Islet precursor cell (in vitro differentiated cells): ENCODE measurements at regions not wholly inside any gene's neighbourhood (a gene's known extent, or its start where the extent isn't known, plus 50 kb on each side); places are given as distances from the start of the nearest gene placed in this dataset.

Experiments
- DNase-seq: peaks from one replicate; pipeline ENCODE4 v3.0.0-alpha.2; 2018

- no peak for DNase-seq
Measured at GRCh38 chr21:16979574-16979973, 533.3 kb upstream of the CXADR start.

GRCh38 chr21:16983420-16983819 lies 529.4 kb upstream of the CXADR start:
- no peak for DNase-seq

GRCh38 chr21:16992448-16992847 lies 520.4 kb upstream of the CXADR start:
- no peak for DNase-seq

- DNase-seq = no peak
Measured at GRCh38 chr21:16993416-16994038, 519.3 kb upstream of the CXADR start.

- DNase-seq = no peak
Measured at GRCh38 chr21:17002594-17003257, 510.1 kb upstream of the CXADR start.

GRCh38 chr21:17003258-17003615 lies 509.6 kb upstream of the CXADR start:
- no peak for DNase-seq

GRCh38 chr21:17003763-17004373 lies 509.0 kb upstream of the CXADR start:
- no peak for DNase-seq

GRCh38 chr21:17032141-17032655 lies 480.6 kb upstream of the CXADR start:
- DNase-seq = no peak

- no peak for DNase-seq
Measured at GRCh38 chr21:17044696-17045095, 468.1 kb upstream of the CXADR start.

- no peak for DNase-seq
Measured at GRCh38 chr21:17045214-17045853, 467.5 kb upstream of the CXADR start.

- no peak for DNase-seq
Measured at GRCh38 chr21:17048974-17049373, 463.9 kb upstream of the CXADR start.

- no peak for DNase-seq
Measured at GRCh38 chr21:17050156-17050555, 462.7 kb upstream of the CXADR start.

GRCh38 chr21:17050646-17051045 lies 462.2 kb upstream of the CXADR start:
- DNase-seq = no peak

GRCh38 chr21:17051054-17051453 lies 461.8 kb upstream of the CXADR start:
- DNase-seq = peak; percentile 93

GRCh38 chr21:17053321-17053720 lies 459.5 kb upstream of the CXADR start:
- no peak for DNase-seq

GRCh38 chr21:17059936-17060335 lies 452.9 kb upstream of the CXADR start:
- no peak for DNase-seq

- DNase-seq = no peak
Measured at GRCh38 chr21:17066006-17066405, 446.8 kb upstream of the CXADR start.

GRCh38 chr21:17071093-17071492 lies 441.8 kb upstream of the CXADR start:
- DNase-seq = no peak

- no peak for DNase-seq
Measured at GRCh38 chr21:17081193-17081592, 431.6 kb upstream of the CXADR start.

- peak; percentile 60 for DNase-seq
Measured at GRCh38 chr21:17082843-17083483, 429.9 kb upstream of the CXADR start.

GRCh38 chr21:17085707-17086106 lies 427.1 kb upstream of the CXADR start:
- DNase-seq = no peak

GRCh38 chr21:17088500-17088899 lies 424.3 kb upstream of the CXADR start:
- no peak for DNase-seq

- DNase-seq = no peak
Measured at GRCh38 chr21:17089091-17089491, 423.8 kb upstream of the CXADR start.
